Hepatocyte (in vitro differentiated cells): ENCODE measurements at regions not wholly inside any gene's neighbourhood (a gene's known extent, or its start where the extent isn't known, plus 50 kb on each side); places are given as distances from the start of the nearest gene placed in this dataset.

Experiments
- EZH2 ChIP-seq: fragments of 200-600 bp; sonication (generic); IDR thresholded peaks from 2 replicates; pipeline ENCODE4 v1.6.1; 2016; ENCODE audit warnings: antibody characterized with exemption, mild to moderate bottlenecking, borderline replicate concordance
- TF ChIP-seq, protein P1 (sequence below): fragments of 200-600 bp; sonication (generic); IDR thresholded peaks from 2 replicates; pipeline ENCODE4 v1.5.1; 2016; ENCODE audit warnings: antibody characterized with exemption, mild to moderate bottlenecking; ENCODE audit not compliant: poor library complexity

DNA sequence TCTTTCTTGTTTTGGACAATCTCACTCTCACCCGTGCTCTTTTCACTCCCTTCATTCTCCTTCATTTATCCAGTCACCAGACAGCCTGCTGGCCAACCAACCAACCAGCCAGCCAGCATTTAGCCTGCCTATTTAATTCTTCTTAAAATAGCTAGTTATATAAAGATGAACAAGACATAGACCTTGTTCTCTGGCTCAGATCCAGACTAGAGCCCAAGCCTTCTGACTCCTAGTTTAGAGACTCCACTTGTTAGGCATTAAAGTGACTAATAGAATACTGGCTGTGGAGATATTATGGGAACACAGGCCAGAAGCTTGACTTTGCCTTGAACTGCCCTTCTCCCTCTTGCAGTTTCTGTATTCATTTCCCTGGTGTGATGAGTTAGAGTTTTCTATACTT is 215.3 kb upstream of the THRB start:
- TF ChIP-seq, protein P1, sequence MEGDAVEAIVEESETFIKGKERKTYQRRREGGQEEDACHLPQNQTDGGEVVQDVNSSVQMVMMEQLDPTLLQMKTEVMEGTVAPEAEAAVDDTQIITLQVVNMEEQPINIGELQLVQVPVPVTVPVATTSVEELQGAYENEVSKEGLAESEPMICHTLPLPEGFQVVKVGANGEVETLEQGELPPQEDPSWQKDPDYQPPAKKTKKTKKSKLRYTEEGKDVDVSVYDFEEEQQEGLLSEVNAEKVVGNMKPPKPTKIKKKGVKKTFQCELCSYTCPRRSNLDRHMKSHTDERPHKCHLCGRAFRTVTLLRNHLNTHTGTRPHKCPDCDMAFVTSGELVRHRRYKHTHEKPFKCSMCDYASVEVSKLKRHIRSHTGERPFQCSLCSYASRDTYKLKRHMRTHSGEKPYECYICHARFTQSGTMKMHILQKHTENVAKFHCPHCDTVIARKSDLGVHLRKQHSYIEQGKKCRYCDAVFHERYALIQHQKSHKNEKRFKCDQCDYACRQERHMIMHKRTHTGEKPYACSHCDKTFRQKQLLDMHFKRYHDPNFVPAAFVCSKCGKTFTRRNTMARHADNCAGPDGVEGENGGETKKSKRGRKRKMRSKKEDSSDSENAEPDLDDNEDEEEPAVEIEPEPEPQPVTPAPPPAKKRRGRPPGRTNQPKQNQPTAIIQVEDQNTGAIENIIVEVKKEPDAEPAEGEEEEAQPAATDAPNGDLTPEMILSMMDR = no peak
- no peak for TF ChIP-seq EZH2
